Erythroblast (primary cell): ENCODE measurements at regions not wholly inside any gene's neighbourhood (a gene's known extent, or its start where the extent isn't known, plus 50 kb on each side); places are given as distances from the start of the nearest gene placed in this dataset.

Source experiments
- GATA1 ChIP-seq: IDR thresholded peaks from 2 replicates; pipeline ENCODE4 v1.6.1; 2011; ENCODE audit warnings: low read depth, mild to moderate bottlenecking, control low read depth, low read length, moderate library complexity
- POLR2A ChIP-seq: IDR thresholded peaks from 2 replicates; pipeline ENCODE4 v1.6.1; 2011; ENCODE audit warnings: mild to moderate bottlenecking, low read length

DNA sequence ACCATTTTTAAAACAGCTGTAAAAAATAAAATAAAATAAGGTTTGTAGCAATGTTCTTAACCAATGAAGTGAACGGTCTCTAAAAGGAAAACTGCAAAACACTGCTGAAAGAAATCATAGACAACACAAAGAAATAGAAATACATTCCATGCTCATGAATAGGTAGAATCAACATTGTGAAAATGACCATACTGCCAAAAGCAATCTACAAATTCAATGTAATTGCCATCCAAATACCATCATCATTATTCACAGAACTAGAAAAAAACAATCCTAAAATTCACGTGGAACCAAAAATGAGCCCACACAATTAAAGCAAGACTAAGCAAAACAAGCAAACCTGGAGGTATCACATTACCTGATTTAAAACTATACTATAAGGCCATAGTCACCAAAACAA lies 67.6 kb upstream of the RGMB start:
- TF ChIP-seq POLR2A (no peak), GATA1 (no peak)
